ENCODE measurements at regions not wholly inside any gene's neighbourhood (a gene's known extent, or its start where the extent isn't known, plus 50 kb on each side); places are given as distances from the start of the nearest gene placed in this dataset.

- no peak for TF ChIP-seq POLR2AphosphoS5 (IDR thresholded peaks at IDR 0.05)
- TF ChIP-seq POLR2A (IDR thresholded peaks at IDR 0.05): no peak
- TF ChIP-seq CTCF (IDR thresholded peaks at IDR 0.05): no peak
- no peak for TF ChIP-seq EP300 (IDR thresholded peaks at IDR 0.05; ENCODE audit: low read depth)
- no peak for DNase-seq
- Histone ChIP-seq H3K4me3 (no peak overlapping the region), H3K36me3 (no peaks in the 10 kb centered on the region), H3K9me3 (no peaks in the 10 kb centered on the region), H3K4me1 (no peaks in the 10 kb centered on the region), H3K27ac (no peak overlapping the region), H3K27me3 (no peaks in the 10 kb centered on the region)
- WGBS, 2 donors (ENCODE audit: low coverage in 1 of 2): 44 to 71% methylated on average over 4 of the region's 4 CpGs
- intact Hi-C loops (cut with DNase I; ENCODE audit: low total_unique reads): no loop called here
- in situ Hi-C loops (cut with MboI; ENCODE audit: low pct_ligation_motif_present in 1 of 4, low pct_unique_long_range_greater_than_20kb in 1 of 4, low sequenced_read_pairs in 3 of 4): no loop called here
Observed at GRCh38 chrX:8030361-8030760, 103.1 kb upstream of the PNPLA4 start.

GRCh38 chrX:8027827-8028226 lies 100.6 kb upstream of the PNPLA4 start:
- no peak for DNase-seq
- TF ChIP-seq EP300 (IDR thresholded peaks at IDR 0.05; ENCODE audit: low read depth) (no peak), POLR2A (IDR thresholded peaks at IDR 0.05) (no peak), POLR2AphosphoS5 (IDR thresholded peaks at IDR 0.05) (no peak)
- Histone ChIP-seq H3K4me3 (no peak overlapping the region), H3K9me3 (no peaks in the 10 kb centered on the region), H3K27me3 (no peaks in the 10 kb centered on the region), H3K4me1 (no peaks in the 10 kb centered on the region), H3K36me3 (no peaks in the 10 kb centered on the region), H3K27ac (no peak overlapping the region)
- in situ Hi-C loops (cut with MboI; ENCODE audit: low pct_ligation_motif_present in 1 of 4, low pct_unique_long_range_greater_than_20kb in 1 of 4, low sequenced_read_pairs in 3 of 4): no loop called here
- 23% methylated on average over 1 of the region's 1 CpG; no CpG with 5 or more reads in 1 of the 2 donors for WGBS, 2 donors (ENCODE audit: low coverage in 1 of 2)
- intact Hi-C loops (cut with DNase I; ENCODE audit: low total_unique reads): no loop called here

- DNase-seq: no peak
- Histone ChIP-seq H3K9me3 (no peaks in the 10 kb centered on the region), H3K36me3 (no peaks in the 10 kb centered on the region), H3K27ac (no peak overlapping the region), H3K4me3 (no peak overlapping the region), H3K27me3 (no peaks in the 10 kb centered on the region), H3K4me1 (no peaks in the 10 kb centered on the region)
- no peak for TF ChIP-seq POLR2A (IDR thresholded peaks at IDR 0.05)
- TF ChIP-seq CTCF (IDR thresholded peaks at IDR 0.05): no peak
- TF ChIP-seq POLR2AphosphoS5 (IDR thresholded peaks at IDR 0.05): no peak
- TF ChIP-seq EP300 (IDR thresholded peaks at IDR 0.05; ENCODE audit: low read depth): no peak
- in situ Hi-C loops (cut with MboI; ENCODE audit: low pct_ligation_motif_present in 1 of 4, low pct_unique_long_range_greater_than_20kb in 1 of 4, low sequenced_read_pairs in 3 of 4) (no loop called here), intact Hi-C loops (cut with DNase I; ENCODE audit: low total_unique reads) (no loop called here)
Observed at GRCh38 chrX:8025705-8026104, 98.5 kb upstream of the PNPLA4 start.

- Histone ChIP-seq H3K36me3 (no peaks in the 10 kb centered on the region), H3K9me3 (no peaks in the 10 kb centered on the region), H3K4me3 (no peak overlapping the region), H3K27ac (no peak overlapping the region), H3K27me3 (no peaks in the 10 kb centered on the region), H3K4me1 (no peaks in the 10 kb centered on the region)
- intact Hi-C loops (cut with DNase I; ENCODE audit: low total_unique reads) (no loop called here), in situ Hi-C loops (cut with MboI; ENCODE audit: low pct_ligation_motif_present in 1 of 4, low pct_unique_long_range_greater_than_20kb in 1 of 4, low sequenced_read_pairs in 3 of 4) (no loop called here)
- DNase-seq: no peak
- WGBS, 2 donors (ENCODE audit: low coverage in 1 of 2): 67 to 73% methylated on average over 1 to 5 of the region's 5 CpGs
- TF ChIP-seq POLR2A (IDR thresholded peaks at IDR 0.05): no peak
- TF ChIP-seq POLR2AphosphoS5 (IDR thresholded peaks at IDR 0.05): no peak
- TF ChIP-seq CTCF (IDR thresholded peaks at IDR 0.05): no peak
- TF ChIP-seq EP300 (IDR thresholded peaks at IDR 0.05; ENCODE audit: low read depth): no peak
Observed at GRCh38 chrX:8018934-8019333, 91.7 kb upstream of the PNPLA4 start.

- no peaks in the 10 kb centered on the region for H3K36me3 ChIP-seq
- intact Hi-C loops (cut with DNase I; ENCODE audit: low total_unique reads): no loop called here
- no peaks in the 10 kb centered on the region for H3K27me3 ChIP-seq
- no peaks in the 10 kb centered on the region for H3K9me3 ChIP-seq
- WGBS, 2 donors (ENCODE audit: low coverage in 1 of 2): 68 to 85% methylated on average over 4 of the region's 4 CpGs
- TF ChIP-seq POLR2A (IDR thresholded peaks at IDR 0.05) (no peak), POLR2AphosphoS5 (IDR thresholded peaks at IDR 0.05) (no peak), CTCF (IDR thresholded peaks at IDR 0.05) (no peak), EP300 (IDR thresholded peaks at IDR 0.05; ENCODE audit: low read depth) (no peak)
- in situ Hi-C loops (cut with MboI; ENCODE audit: low pct_ligation_motif_present in 1 of 4, low pct_unique_long_range_greater_than_20kb in 1 of 4, low sequenced_read_pairs in 3 of 4): no loop called here
- no peak overlapping the region for H3K27ac ChIP-seq
- no peak overlapping the region for H3K4me3 ChIP-seq
- no peak for DNase-seq
- H3K4me1 ChIP-seq: no peaks in the 10 kb centered on the region
Observed at GRCh38 chrX:8010105-8010504, 82.9 kb upstream of the PNPLA4 start.

Measured in transverse colon (tissue), 4 donors.